NB4 (cell line): ENCODE measurements at regions not wholly inside any gene's neighbourhood (a gene's known extent, or its start where the extent isn't known, plus 50 kb on each side); places are given as distances from the start of the nearest gene placed in this dataset.

Experiments
- POLR2A ChIP-seq: IDR thresholded peaks from 2 replicates; pipeline ENCODE4 v1.6.1; 2011; ENCODE audit warnings: mild to moderate bottlenecking; ENCODE audit not compliant: insufficient read length; ENCODE audit errors: extremely low read depth
- TF ChIP-seq, protein P1 (sequence below): IDR thresholded peaks from one replicate; pipeline ENCODE4 v1.5.1; 2012; ENCODE audit warnings: low read depth, low read length

DNA sequence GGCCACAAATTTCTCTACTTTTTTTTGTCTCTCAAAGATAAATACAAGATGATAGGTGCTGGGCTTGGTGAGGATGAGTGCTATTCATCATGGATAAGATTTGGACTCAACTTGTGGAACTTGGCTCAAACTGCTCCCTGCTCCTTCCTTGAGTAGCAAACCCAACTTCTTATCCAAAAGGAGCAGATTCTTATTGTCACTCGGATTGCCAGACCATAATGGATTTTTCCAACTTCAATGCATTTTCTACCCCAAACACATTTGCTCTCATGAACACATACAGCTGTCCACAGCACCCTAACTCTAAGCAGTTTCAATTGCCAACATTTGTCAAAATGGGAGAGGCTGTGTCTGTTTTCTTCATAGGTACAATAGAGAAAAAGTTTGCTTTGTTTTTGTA lies 99.5 kb upstream of the APCDD1 start:
- no peak for TF ChIP-seq POLR2A
- TF ChIP-seq, protein P1, sequence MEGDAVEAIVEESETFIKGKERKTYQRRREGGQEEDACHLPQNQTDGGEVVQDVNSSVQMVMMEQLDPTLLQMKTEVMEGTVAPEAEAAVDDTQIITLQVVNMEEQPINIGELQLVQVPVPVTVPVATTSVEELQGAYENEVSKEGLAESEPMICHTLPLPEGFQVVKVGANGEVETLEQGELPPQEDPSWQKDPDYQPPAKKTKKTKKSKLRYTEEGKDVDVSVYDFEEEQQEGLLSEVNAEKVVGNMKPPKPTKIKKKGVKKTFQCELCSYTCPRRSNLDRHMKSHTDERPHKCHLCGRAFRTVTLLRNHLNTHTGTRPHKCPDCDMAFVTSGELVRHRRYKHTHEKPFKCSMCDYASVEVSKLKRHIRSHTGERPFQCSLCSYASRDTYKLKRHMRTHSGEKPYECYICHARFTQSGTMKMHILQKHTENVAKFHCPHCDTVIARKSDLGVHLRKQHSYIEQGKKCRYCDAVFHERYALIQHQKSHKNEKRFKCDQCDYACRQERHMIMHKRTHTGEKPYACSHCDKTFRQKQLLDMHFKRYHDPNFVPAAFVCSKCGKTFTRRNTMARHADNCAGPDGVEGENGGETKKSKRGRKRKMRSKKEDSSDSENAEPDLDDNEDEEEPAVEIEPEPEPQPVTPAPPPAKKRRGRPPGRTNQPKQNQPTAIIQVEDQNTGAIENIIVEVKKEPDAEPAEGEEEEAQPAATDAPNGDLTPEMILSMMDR, result no peak
